GM06990 (cell line): ENCODE measurements at regions not wholly inside any gene's neighbourhood (a gene's known extent, or its start where the extent isn't known, plus 50 kb on each side); places are given as distances from the start of the nearest gene placed in this dataset.

Experiments
- DNase-seq: peaks from one replicate; pipeline ENCODE4 v3.0.0-alpha.2; 2011; ENCODE audit not compliant: insufficient read length; ENCODE audit errors: extremely low read depth
- H3K27me3 ChIP-seq: replicated peaks from 2 replicates; pipeline ENCODE4 v1.6.0; 2011; ENCODE audit warnings: low read length; ENCODE audit not compliant: control insufficient read depth, insufficient read depth
- H3K36me3 ChIP-seq: 2 replicates; pipeline ENCODE4 v1.5.1; 2011; ENCODE audit warnings: low read length; ENCODE audit not compliant: control insufficient read depth, insufficient read depth
- H3K4me3 ChIP-seq: replicated peaks from 2 replicates; pipeline ENCODE4 v1.5.1; 2011; ENCODE audit warnings: low read depth, mild to moderate bottlenecking, control low read depth, low read length
- TF ChIP-seq, protein P1 (sequence below): IDR thresholded peaks from 2 replicates; pipeline ENCODE4 v1.5.1; 2011; ENCODE audit warnings: low read length, control low read depth, mild to moderate bottlenecking, inconsistent platforms; ENCODE audit not compliant: insufficient read depth, poor library complexity, severe bottlenecking

DNA sequence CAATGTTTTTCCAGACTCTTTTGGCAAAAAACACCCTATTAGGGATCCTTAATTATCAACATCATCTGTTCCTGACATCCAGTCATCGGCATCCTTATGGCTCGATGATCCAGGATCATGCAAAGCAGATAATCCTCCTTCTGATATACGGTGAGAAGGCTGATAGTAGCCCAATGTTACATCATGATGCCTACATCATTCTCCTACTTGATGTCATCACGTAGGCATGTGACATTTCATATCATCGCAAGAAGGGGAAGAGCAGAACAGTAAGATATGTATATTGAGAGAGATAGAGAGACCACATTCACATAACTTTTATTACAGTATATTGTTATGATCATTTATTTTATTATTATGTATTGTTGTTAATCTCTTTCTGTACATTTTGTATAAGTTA lies 168.6 kb downstream of the ADAMTS15 start:
- no peak for DNase-seq
- TF ChIP-seq, protein P1, sequence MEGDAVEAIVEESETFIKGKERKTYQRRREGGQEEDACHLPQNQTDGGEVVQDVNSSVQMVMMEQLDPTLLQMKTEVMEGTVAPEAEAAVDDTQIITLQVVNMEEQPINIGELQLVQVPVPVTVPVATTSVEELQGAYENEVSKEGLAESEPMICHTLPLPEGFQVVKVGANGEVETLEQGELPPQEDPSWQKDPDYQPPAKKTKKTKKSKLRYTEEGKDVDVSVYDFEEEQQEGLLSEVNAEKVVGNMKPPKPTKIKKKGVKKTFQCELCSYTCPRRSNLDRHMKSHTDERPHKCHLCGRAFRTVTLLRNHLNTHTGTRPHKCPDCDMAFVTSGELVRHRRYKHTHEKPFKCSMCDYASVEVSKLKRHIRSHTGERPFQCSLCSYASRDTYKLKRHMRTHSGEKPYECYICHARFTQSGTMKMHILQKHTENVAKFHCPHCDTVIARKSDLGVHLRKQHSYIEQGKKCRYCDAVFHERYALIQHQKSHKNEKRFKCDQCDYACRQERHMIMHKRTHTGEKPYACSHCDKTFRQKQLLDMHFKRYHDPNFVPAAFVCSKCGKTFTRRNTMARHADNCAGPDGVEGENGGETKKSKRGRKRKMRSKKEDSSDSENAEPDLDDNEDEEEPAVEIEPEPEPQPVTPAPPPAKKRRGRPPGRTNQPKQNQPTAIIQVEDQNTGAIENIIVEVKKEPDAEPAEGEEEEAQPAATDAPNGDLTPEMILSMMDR = no peak
- no peak overlapping the region for H3K4me3 ChIP-seq
- no peaks in the 10 kb centered on the region; the same call in 1 of the 2 replicates for H3K27me3 ChIP-seq
- H3K36me3 ChIP-seq = no peaks in the 10 kb centered on the region

DNA sequence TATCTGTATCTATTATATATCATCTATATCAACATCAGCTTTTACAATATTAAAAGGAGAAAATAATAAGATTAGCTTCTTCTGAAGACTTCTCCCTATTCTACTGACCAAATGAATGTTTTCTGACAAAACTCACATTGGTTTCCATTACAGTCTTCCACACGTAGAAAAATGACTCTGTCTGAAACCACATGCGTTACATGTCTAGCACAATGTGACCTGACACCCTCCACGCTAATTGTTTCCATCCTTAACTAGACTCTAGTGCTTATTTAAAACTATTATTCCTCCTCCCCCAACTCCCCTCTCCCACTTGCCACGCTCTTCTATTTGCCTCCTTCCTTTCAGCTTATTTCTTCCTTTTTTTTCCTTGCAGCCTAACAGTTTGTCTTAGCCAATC lies 172.1 kb downstream of the ADAMTS15 start:
- no peak for DNase-seq
- Histone ChIP-seq H3K4me3 (no peak overlapping the region), H3K36me3 (no peaks in the 10 kb centered on the region), H3K27me3 (no peaks in the 10 kb centered on the region)
- TF ChIP-seq, protein P1 = no peak

DNA sequence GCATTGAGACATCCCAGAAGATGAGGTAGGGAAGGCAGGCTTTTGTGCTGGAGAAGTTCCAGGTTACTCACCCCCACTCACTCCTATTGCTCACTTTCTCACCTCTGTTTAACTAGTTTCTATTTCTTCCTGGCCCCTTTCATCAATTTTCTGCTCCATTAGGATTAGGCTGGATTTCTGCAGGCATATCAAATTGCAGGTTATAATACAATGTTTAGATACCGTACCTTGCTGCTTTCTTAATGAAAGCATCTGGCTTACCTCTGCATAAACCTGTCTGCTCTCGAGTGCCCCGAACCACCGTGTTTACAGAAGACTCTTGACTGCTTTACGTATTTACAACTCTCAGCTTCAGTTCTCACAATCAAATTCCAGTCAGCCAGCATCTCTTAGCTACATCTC lies 173.7 kb downstream of the ADAMTS15 start:
- TF ChIP-seq, protein P1 = no peak
- no peak for DNase-seq

DNA sequence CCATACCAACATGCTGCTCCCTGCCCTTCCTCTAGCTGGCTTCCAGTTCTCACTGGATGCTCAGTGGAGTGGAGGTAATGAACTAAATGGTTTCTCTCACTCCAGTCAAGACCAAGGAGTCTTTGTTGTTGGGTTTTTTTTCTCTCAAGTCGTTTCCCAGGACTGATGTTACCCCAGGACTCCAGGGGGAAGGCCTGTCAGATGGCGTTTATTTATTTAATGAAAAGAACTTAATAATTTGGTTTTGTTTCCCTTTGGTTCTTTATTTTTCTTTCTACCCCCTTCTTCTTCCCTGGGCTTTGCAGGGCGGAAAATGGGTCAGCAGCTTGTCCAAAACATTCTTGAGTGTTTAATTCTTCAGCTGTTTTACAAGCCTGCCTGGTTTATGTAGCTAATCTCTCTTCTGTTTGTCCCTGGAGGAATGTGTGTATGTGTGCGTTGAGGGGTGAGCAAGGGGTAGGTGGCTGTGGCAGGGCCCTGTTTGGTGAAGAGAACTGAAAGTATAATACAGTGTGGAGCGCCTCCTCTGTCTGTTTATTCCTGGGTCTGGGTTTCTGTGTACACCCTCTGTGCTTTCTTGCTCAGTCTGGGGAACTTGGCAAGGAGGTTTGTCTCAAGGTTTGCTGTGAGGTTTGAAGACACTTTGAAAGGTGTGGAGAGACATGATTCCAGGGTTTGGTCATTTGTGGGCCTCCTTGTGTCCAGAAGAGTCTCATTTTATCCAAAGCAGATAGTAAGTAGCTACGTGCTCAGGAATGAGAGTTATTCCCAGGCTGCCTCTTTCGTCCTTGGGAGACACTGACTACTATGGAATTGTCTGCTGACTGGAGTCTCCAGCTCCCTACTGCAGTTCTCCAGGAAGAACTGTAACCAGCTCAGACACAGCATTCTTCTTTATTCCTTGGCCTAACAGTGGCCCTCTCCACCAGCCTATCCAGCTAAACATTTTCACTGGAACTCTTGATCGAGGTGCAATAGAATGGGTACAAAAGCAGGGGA lies 175.5 kb downstream of the ADAMTS15 start:
- Histone ChIP-seq H3K27me3 (no peaks in the 10 kb centered on the region), H3K4me3 (no peak overlapping the region), H3K36me3 (no peaks in the 10 kb centered on the region)
- TF ChIP-seq, protein P1 = no peak
- DNase-seq = no peak

More for the DNA sequence above, 173.7 kb downstream of the ADAMTS15 start:
- Histone ChIP-seq H3K27me3 (no peaks in the 10 kb centered on the region), H3K4me3 (no peak overlapping the region), H3K36me3 (no peaks in the 10 kb centered on the region)

DNA sequence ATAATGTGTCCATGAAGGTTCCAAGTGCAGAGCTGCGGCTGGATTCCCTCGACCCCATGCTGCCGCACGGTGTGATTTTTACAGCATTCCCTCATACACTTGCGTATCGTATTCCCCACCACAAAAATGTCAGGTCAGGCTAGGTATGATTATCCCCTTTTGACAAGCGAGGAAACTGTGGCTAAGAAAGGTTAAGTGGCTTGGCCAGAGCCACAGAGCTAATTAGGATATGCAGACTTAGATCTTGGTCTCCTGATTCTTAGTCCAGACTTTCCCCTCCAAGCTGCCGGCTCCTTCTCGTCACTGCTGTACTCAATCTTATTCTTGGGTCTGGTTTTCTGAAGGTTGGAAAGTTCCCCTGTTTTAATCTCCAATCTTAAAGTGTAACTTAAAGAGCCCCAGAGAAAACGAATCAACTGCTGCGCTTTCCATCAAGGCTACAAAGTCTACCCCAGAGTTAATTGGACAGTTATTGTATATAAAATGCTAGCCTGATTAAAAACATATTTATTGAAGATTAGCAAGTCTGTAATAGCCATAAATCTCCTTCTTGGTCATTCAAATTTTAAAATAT lies 176.6 kb downstream of the ADAMTS15 start:
- TF ChIP-seq, protein P1 = no peak
- Histone ChIP-seq H3K36me3 (no peaks in the 10 kb centered on the region), H3K27me3 (no peaks in the 10 kb centered on the region), H3K4me3 (no peak overlapping the region)
- no peak for DNase-seq
